Lower leg skin (tissue), 4 donors: ENCODE measurements at regions not wholly inside any gene's neighbourhood (a gene's known extent, or its start where the extent isn't known, plus 50 kb on each side); places are given as distances from the start of the nearest gene placed in this dataset.

Experiments
- DNase-seq, 2 donors: peaks; one replicate each; pipeline ENCODE4 v3.0.0-alpha.2; 2019; ENCODE audit warnings: low spot score in 2 of 2
- H3K4me3 ChIP-seq: fragments of 200-600 bp; sonication (generic); 2 replicates; pipeline ENCODE4 v1.5.1; 2017; ENCODE audit warnings: mild to moderate bottlenecking, low read depth; ENCODE audit not compliant: poor library complexity, severe bottlenecking
- POLR2A ChIP-seq, 2 donors: fragments of 450-650 bp; IDR thresholded peaks; one replicate each; pipeline ENCODE4 v1.6.1; 2016 to 2017; ENCODE audit warnings: antibody characterized with exemption in 2 of 2, mild to moderate bottlenecking in 1 of 2, moderate library complexity in 1 of 2
- WGBS, 2 donors: methylation state at CpG; one replicate each; pipeline ENCODE4 v1.1.5; 2018; 5-methylcytosine and 5-hydroxymethylcytosine counted together
- intact Hi-C: fragments of 100-400 bp; cut with DNase I; formaldehyde crosslinking; loops from one replicate; pipeline ENCODE4 v1.15.0; 2023; ENCODE audit warnings: low total_unique reads
- TF ChIP-seq, protein P1 (sequence below), 3 donors: fragments of 450-650 bp; IDR thresholded peaks; one replicate each; pipeline ENCODE4 v1.5.1; 2016; ENCODE audit warnings: antibody characterized with exemption in 3 of 3, mild to moderate bottlenecking in 3 of 3, moderate library complexity in 2 of 3

DNA sequence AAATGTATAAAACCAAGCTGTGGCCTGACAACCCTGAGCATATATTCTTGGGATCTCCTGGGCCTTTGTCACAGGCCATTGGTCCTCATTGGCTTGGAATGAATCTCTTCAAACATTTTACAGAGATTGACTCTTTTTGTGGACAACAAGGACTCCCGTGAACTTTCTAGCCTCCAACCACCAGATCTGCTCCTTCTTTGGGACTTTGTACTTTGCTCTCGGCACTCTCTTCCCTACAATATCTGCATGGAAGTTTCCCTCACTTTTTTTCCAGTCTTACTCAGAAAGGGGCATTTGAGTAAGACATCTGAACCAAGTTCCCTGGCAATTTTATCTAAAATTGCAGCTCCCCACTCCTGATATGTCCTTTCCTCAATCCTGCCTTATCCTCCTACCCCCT lies 158.8 kb downstream of the PHLDA1 start:
- WGBS, 2 donors = 99 to 100% methylated on average over 2 of the region's 2 CpGs

GRCh38 chr12:75870878-75871277 lies 160.7 kb downstream of the PHLDA1 start:
- no peak overlapping the region for H3K4me3 ChIP-seq
- TF ChIP-seq, protein P1, sequence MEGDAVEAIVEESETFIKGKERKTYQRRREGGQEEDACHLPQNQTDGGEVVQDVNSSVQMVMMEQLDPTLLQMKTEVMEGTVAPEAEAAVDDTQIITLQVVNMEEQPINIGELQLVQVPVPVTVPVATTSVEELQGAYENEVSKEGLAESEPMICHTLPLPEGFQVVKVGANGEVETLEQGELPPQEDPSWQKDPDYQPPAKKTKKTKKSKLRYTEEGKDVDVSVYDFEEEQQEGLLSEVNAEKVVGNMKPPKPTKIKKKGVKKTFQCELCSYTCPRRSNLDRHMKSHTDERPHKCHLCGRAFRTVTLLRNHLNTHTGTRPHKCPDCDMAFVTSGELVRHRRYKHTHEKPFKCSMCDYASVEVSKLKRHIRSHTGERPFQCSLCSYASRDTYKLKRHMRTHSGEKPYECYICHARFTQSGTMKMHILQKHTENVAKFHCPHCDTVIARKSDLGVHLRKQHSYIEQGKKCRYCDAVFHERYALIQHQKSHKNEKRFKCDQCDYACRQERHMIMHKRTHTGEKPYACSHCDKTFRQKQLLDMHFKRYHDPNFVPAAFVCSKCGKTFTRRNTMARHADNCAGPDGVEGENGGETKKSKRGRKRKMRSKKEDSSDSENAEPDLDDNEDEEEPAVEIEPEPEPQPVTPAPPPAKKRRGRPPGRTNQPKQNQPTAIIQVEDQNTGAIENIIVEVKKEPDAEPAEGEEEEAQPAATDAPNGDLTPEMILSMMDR (IDR thresholded peaks at IDR 0.05) = no peak
- no peak for TF ChIP-seq POLR2A (IDR thresholded peaks at IDR 0.05)
- no peak for DNase-seq
- intact Hi-C loops = no loop called here
- 80 to 83% methylated on average over 2 of the region's 2 CpGs for WGBS, 2 donors

More for the DNA sequence above, 158.8 kb downstream of the PHLDA1 start:
- H3K4me3 ChIP-seq = no peak overlapping the region
- DNase-seq = no peak
- intact Hi-C loops = no loop called here
- TF ChIP-seq POLR2A (IDR thresholded peaks at IDR 0.05) = no peak
- TF ChIP-seq, protein P1 (IDR thresholded peaks at IDR 0.05) = no peak

- no peak for TF ChIP-seq POLR2A (IDR thresholded peaks at IDR 0.05)
- TF ChIP-seq, protein P1 (IDR thresholded peaks at IDR 0.05) = no peak
- 31 to 35% methylated on average over 3 of the region's 3 CpGs for WGBS, 2 donors
- no peak overlapping the region for H3K4me3 ChIP-seq
- intact Hi-C loops = no loop called here
- no peak for DNase-seq
These were observed 163.1 kb downstream of the PHLDA1 start for GRCh38 chr12:75868501-75868900.

GRCh38 chr12:75865315-75865714 lies 166.3 kb downstream of the PHLDA1 start:
- 93 to 97% methylated on average over 3 of the region's 3 CpGs for WGBS, 2 donors
- intact Hi-C loops = no loop called here
- no peak overlapping the region for H3K4me3 ChIP-seq
- TF ChIP-seq POLR2A (IDR thresholded peaks at IDR 0.05) = no peak
- TF ChIP-seq, protein P1 (IDR thresholded peaks at IDR 0.05) = no peak
- DNase-seq = no peak

DNA sequence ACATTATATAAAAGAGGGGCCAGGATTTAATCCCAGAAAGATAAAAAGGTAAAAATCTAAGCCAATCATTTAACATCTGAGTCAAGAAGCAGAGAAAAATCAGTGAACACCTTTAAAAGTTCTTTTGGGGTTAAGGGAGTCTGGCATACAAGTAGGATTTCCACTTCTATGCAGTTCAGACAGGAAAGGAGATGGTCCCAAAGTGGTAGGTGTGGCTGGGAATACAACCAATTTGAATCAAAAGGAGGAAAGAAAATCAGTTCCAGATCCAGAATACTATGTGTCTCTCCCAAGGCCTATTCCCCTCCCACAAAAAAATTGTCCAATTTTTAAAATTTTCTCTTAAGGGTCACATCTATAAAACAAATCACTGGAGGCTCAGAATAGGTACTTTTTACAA lies 167.4 kb downstream of the PHLDA1 start:
- TF ChIP-seq POLR2A (IDR thresholded peaks at IDR 0.05) = no peak
- TF ChIP-seq, protein P1 (IDR thresholded peaks at IDR 0.05) = no peak
- no peak for DNase-seq
- H3K4me3 ChIP-seq = no peak overlapping the region
- intact Hi-C loops = no loop called here

DNA sequence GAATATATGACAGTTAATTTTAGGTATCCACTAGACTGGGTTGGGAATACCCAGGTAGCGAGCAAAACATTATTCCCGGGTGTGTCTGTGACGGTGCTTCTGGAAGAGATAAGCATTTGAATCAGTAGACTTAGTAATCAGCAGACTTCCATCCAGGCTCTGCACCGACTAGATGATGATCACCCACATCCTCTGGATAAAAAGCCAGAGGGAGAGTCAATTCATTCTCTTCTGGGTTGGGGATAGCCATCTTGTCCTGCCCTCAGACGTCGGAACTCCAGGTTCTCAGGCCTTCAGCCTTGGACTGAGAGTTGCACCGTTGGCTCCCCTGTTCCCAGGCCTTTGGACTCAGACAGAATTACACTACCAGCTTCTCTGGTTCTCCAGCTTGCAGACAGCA lies 168.0 kb downstream of the PHLDA1 start:
- DNase-seq = no peak
- intact Hi-C loops = no loop called here

More for the DNA sequence above, 168.0 kb downstream of the PHLDA1 start:
- WGBS, 2 donors = 70 to 80% methylated on average over 7 of the region's 7 CpGs
- no peak overlapping the region for H3K4me3 ChIP-seq
- no peak for TF ChIP-seq POLR2A (IDR thresholded peaks at IDR 0.05)
- TF ChIP-seq, protein P1 (IDR thresholded peaks at IDR 0.05) = no peak
